Adipocyte (in vitro differentiated cells): ENCODE measurements at regions not wholly inside any gene's neighbourhood (a gene's known extent, or its start where the extent isn't known, plus 50 kb on each side); places are given as distances from the start of the nearest gene placed in this dataset.
A peak's percentile ranks its signal among the peaks of the same experiment; 100 is the strongest.

Experiments
- DNase-seq: peaks from one replicate; pipeline ENCODE4 v3.0.0-alpha.2; 2015; ENCODE audit warnings: low read depth
- H3K27me3 ChIP-seq: replicated peaks from 2 replicates; pipeline ENCODE4 v1.7.0; 2013; ENCODE audit warnings: mild to moderate bottlenecking, low read length, moderate library complexity; ENCODE audit not compliant: control insufficient read depth, insufficient read depth
- H3K36me3 ChIP-seq: 2 replicates; pipeline ENCODE4 v1.7.0; 2013; ENCODE audit warnings: low read length, mild to moderate bottlenecking, moderate library complexity; ENCODE audit not compliant: control insufficient read depth, insufficient read depth, severe bottlenecking
- H3K4me1 ChIP-seq: 2 replicates; pipeline ENCODE4 v1.7.0; 2013; ENCODE audit warnings: mild to moderate bottlenecking, low read length, moderate library complexity; ENCODE audit not compliant: control insufficient read depth, insufficient read depth
- H3K4me3 ChIP-seq: 2 replicates; pipeline ENCODE4 v1.7.0; 2013; ENCODE audit warnings: mild to moderate bottlenecking, low read length, moderate library complexity
- H3K9ac ChIP-seq: 2 replicates; pipeline ENCODE4 v1.7.0; 2013; ENCODE audit warnings: mild to moderate bottlenecking, low read length, moderate library complexity
- H3K9me3 ChIP-seq: 2 replicates; pipeline ENCODE4 v1.7.0; 2013; ENCODE audit warnings: mild to moderate bottlenecking, low read length, moderate library complexity; ENCODE audit not compliant: control insufficient read depth

- H3K9me3 ChIP-seq, result peaks cover 3% of the 10 kb centered on the region
- no peaks in the 10 kb centered on the region for H3K27me3 ChIP-seq
- no peak overlapping the region for H3K4me3 ChIP-seq
- DNase-seq, result no peak
- no peak overlapping the region for H3K9ac ChIP-seq
- peaks cover 4% of the 10 kb centered on the region for H3K4me1 ChIP-seq
- H3K36me3 ChIP-seq, result no peaks in the 10 kb centered on the region
Measured at GRCh38 chr16:64648282-64648681, 473.6 kb downstream of the CDH11 start.

DNA sequence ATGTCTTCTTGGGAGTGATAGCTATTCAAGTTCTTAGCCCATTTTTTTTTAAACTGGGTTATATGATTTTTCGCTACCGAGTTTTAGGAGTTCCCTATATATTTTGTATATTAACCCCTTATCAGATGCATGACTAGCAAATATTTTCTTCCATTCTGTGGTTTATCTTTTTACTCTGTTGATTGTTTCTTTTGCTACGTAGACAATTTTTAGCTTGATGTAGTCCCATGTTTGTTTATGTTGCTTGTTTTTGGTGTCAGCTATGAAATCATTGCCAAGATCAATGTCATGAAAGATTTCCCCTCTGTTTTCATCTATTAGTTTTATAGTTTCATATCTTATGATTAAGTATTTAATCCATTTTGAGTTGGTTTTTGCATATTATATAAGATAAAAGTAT, 480.5 kb downstream of the CDH11 start:
- no peaks in the 10 kb centered on the region for H3K4me1 ChIP-seq
- no peak overlapping the region for H3K4me3 ChIP-seq
- DNase-seq, result no peak
- no peaks in the 10 kb centered on the region for H3K36me3 ChIP-seq
- no peak overlapping the region for H3K9ac ChIP-seq
- H3K27me3 ChIP-seq, result no peaks in the 10 kb centered on the region
- H3K9me3 ChIP-seq, result no peaks in the 10 kb centered on the region

GRCh38 chr16:64638766-64639165, 483.1 kb downstream of the CDH11 start:
- no peaks in the 10 kb centered on the region for H3K36me3 ChIP-seq
- no peaks in the 10 kb centered on the region for H3K9me3 ChIP-seq
- no peak for DNase-seq
- H3K4me1 ChIP-seq, result no peaks in the 10 kb centered on the region
- H3K9ac ChIP-seq, result no peak overlapping the region
- no peaks in the 10 kb centered on the region for H3K27me3 ChIP-seq
- H3K4me3 ChIP-seq, result no peak overlapping the region

GRCh38 chr16:64629622-64630021, 492.2 kb downstream of the CDH11 start:
- no peaks in the 10 kb centered on the region for H3K27me3 ChIP-seq
- no peaks in the 10 kb centered on the region for H3K4me1 ChIP-seq
- H3K9me3 ChIP-seq, result no peaks in the 10 kb centered on the region
- no peak overlapping the region for H3K4me3 ChIP-seq
- DNase-seq, result no peak
- no peak overlapping the region for H3K9ac ChIP-seq
- H3K36me3 ChIP-seq, result no peaks in the 10 kb centered on the region

- no peak overlapping the region for H3K4me3 ChIP-seq
- H3K9ac ChIP-seq, result no peak overlapping the region
- H3K4me1 ChIP-seq, result no peaks in the 10 kb centered on the region
- H3K9me3 ChIP-seq, result no peaks in the 10 kb centered on the region
- no peaks in the 10 kb centered on the region for H3K36me3 ChIP-seq
- no peaks in the 10 kb centered on the region for H3K27me3 ChIP-seq
- no peak for DNase-seq
Measured at GRCh38 chr16:64627781-64628180, 494.1 kb downstream of the CDH11 start.

DNA sequence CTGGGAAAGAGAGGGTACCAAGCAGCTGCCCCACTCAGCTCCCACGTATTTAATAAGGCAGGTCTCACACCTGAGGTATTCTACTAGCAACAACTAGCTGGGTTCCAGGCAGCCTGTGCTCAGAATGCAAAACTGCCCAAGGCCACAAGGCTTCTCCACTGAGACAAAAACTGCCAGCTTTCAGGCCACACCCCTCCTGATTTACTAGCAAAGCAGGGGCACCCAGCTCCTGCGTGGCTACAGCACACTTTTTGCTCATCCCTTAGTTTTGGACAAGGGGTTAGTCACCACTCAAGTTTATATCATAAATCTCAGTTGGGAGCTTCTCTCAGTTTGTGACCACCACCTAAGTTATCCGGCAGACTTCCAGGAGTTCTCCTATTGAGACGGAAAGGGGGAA, 494.6 kb downstream of the CDH11 start:
- Histone ChIP-seq H3K36me3 (no peaks in the 10 kb centered on the region), H3K9ac (no peak overlapping the region), H3K9me3 (no peaks in the 10 kb centered on the region), H3K4me1 (no peaks in the 10 kb centered on the region), H3K27me3 (no peaks in the 10 kb centered on the region), H3K4me3 (no peak overlapping the region)
- no peak for DNase-seq

GRCh38 chr16:64626776-64627175, 495.1 kb downstream of the CDH11 start:
- H3K9ac ChIP-seq, result no peak overlapping the region
- no peaks in the 10 kb centered on the region for H3K27me3 ChIP-seq
- H3K4me3 ChIP-seq, result no peak overlapping the region
- no peaks in the 10 kb centered on the region for H3K4me1 ChIP-seq
- peak; percentile 22 for DNase-seq
- H3K9me3 ChIP-seq, result no peaks in the 10 kb centered on the region
- H3K36me3 ChIP-seq, result no peaks in the 10 kb centered on the region

- H3K4me1 ChIP-seq, result peaks cover 3% of the 10 kb centered on the region
- no peaks in the 10 kb centered on the region for H3K27me3 ChIP-seq
- no peak overlapping the region for H3K4me3 ChIP-seq
- no peak overlapping the region for H3K9ac ChIP-seq
- peak; percentile 6 for DNase-seq
- H3K36me3 ChIP-seq, result no peaks in the 10 kb centered on the region
- no peaks in the 10 kb centered on the region for H3K9me3 ChIP-seq
Measured at GRCh38 chr16:64621616-64622015, 500.2 kb downstream of the CDH11 start.

- H3K9ac ChIP-seq, result no peak overlapping the region
- H3K9me3 ChIP-seq, result peaks cover 3% of the 10 kb centered on the region
- H3K4me1 ChIP-seq, result peaks cover 3% of the 10 kb centered on the region
- no peaks in the 10 kb centered on the region for H3K36me3 ChIP-seq
- H3K4me3 ChIP-seq, result no peak overlapping the region
- no peaks in the 10 kb centered on the region for H3K27me3 ChIP-seq
- peak; percentile 49 for DNase-seq
Measured at GRCh38 chr16:64617836-64618476, 503.9 kb downstream of the CDH11 start.

- peaks cover 10% of the 10 kb centered on the region for H3K9me3 ChIP-seq
- H3K36me3 ChIP-seq, result no peaks in the 10 kb centered on the region
- DNase-seq, result peak; percentile 35
- no peaks in the 10 kb centered on the region for H3K27me3 ChIP-seq
- H3K4me3 ChIP-seq, result no peak overlapping the region
- H3K4me1 ChIP-seq, result no peaks in the 10 kb centered on the region
- H3K9ac ChIP-seq, result no peak overlapping the region
Measured at GRCh38 chr16:64615630-64616280, 506.1 kb downstream of the CDH11 start.

DNA sequence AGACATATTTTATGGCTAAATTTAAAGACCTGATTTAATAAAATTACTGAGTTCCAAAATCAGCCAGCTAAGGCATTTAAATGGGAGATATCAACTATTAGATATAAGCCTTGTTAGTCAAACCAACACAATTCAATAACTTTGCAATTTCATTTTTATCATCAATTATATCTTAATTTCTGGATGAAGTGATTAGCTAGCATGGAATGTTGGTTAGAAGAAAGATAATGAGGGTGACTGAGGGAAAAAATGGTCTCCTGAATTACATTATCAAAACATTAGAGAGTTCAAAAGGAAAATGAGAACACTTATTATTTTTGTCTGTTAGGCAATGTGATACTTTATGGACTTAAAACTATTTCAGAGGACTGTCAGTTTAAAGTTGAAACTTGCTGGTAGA, 525.7 kb downstream of the CDH11 start:
- H3K9me3 ChIP-seq, result no peaks in the 10 kb centered on the region
- no peaks in the 10 kb centered on the region for H3K4me1 ChIP-seq
- H3K9ac ChIP-seq, result no peak overlapping the region
- H3K4me3 ChIP-seq, result no peak overlapping the region
- H3K27me3 ChIP-seq, result no peaks in the 10 kb centered on the region
- no peaks in the 10 kb centered on the region for H3K36me3 ChIP-seq
- DNase-seq, result no peak

GRCh38 chr16:64590513-64590912, 531.4 kb downstream of the CDH11 start:
- H3K4me1 ChIP-seq, result peaks cover 12% of the 10 kb centered on the region
- DNase-seq, result peak; percentile 31
- no peaks in the 10 kb centered on the region for H3K36me3 ChIP-seq
- H3K27me3 ChIP-seq, result no peaks in the 10 kb centered on the region
- no peak overlapping the region for H3K9ac ChIP-seq
- H3K9me3 ChIP-seq, result no peaks in the 10 kb centered on the region
- no peak overlapping the region for H3K4me3 ChIP-seq
